K562 (cell line): ENCODE measurements at regions not wholly inside any gene's neighbourhood (a gene's known extent, or its start where the extent isn't known, plus 50 kb on each side); places are given as distances from the start of the nearest gene placed in this dataset.

ENCODE experiments used
- ATAC-seq: fragments of 200-7000 bp; cut with Tn5 transposase; 3 replicates; pipeline ENCODE4 v1.9.1; 2020; ENCODE audit warnings: moderate library complexity
- BruUV-seq: library from RNA; stranded (reverse); fragments of 400-500 nt; replicated peaks from 2 replicates; lab custom pipeline; 2021; lab: Mats Ljungman, UMichigan
- CTCF ChIA-PET: fragments of 300-600 bp; formaldehyde crosslinking; extraction: SDS; loops from one replicate; lab custom pipeline; 2021; ENCODE audit warnings: low intra/inter-chr PET ratio; lab: Yijun Ruan, JAX
- POLR2A ChIA-PET: fragments of 300-600, 350-650 bp; sonication (Branson Sonifier 250); formaldehyde crosslinking; extraction: SDS; loops from one replicate; lab custom pipeline; 2021; ENCODE audit warnings: antibody characterized with exemption, inconsistent platforms; lab: Yijun Ruan, JAX
- DNase-seq, 4 experiments: peaks; one replicate each; pipeline versions ENCODE4 v3.0.0 to v3.0.0-alpha.2; 2011 to 2018; ENCODE audit warnings: low spot score in 3 of 4, mixed read lengths in 3 of 4; ENCODE audit errors: extremely low read depth in 1 of 4
- FAIRE-seq: peaks from 2 replicates; lab custom pipeline; 2011; peaks lifted over from hg19 to GRCh38; lab: Jason Lieb, UNC
- H2AFZ ChIP-seq: 2 replicates; pipeline ENCODE4 v1.6.0; 2011; ENCODE audit warnings: low read depth, low read length, control low read depth, inconsistent platforms
- H3K27ac ChIP-seq: fragments of 200-600 bp; 3 replicates; pipeline ENCODE4 v1.8.0; 2011; ENCODE audit warnings: low read depth, mild to moderate bottlenecking, control low read depth, inconsistent platforms, low read length, moderate library complexity, mixed read lengths; ENCODE audit errors: extremely low read depth
- H3K27me3 ChIP-seq, 2 experiments: fragments of 300-600 bp in 1 of 2; 2 replicates in 1 of 2; 3 replicates in 1 of 2; pipeline versions ENCODE4 v1.6.0 to v1.8.0; 2011; ENCODE audit warnings: inconsistent platforms in 2 of 2, low read length in 2 of 2, mild to moderate bottlenecking in 1 of 2, mixed read lengths in 1 of 2, moderate library complexity in 1 of 2; ENCODE audit not compliant: control insufficient read depth in 2 of 2, insufficient read depth in 2 of 2
- H3K36me3 ChIP-seq: fragments of 300-600 bp; 3 replicates; pipeline ENCODE4 v1.8.0; 2011; ENCODE audit warnings: mild to moderate bottlenecking, low read length, inconsistent platforms; ENCODE audit not compliant: control insufficient read depth, insufficient read depth
- H3K4me1 ChIP-seq, 2 experiments: fragments of 200-600 bp in 1 of 2; replicated peaks in 1 of 2; 2 replicates in 1 of 2; 3 replicates in 1 of 2; pipeline versions ENCODE4 v1.5.1 to v1.8.0; 2011; ENCODE audit warnings: inconsistent platforms in 2 of 2, low read length in 2 of 2, mild to moderate bottlenecking in 1 of 2, mixed read lengths in 1 of 2, moderate library complexity in 1 of 2; ENCODE audit not compliant: control insufficient read depth in 2 of 2, insufficient read depth in 2 of 2
- H3K4me2 ChIP-seq: 2 replicates; pipeline ENCODE4 v1.6.1; 2011; ENCODE audit warnings: low read length, control low read depth, inconsistent platforms, mixed read lengths; ENCODE audit not compliant: insufficient read depth
- H3K4me3 ChIP-seq: fragments of 200-600 bp; sonication (generic), shearing (Covaris generic); 2 replicates; pipeline ENCODE4 v1.5.1; 2016; ENCODE audit warnings: control low read depth, inconsistent platforms
- H3K79me2 ChIP-seq: fragments of 200-600 bp; 3 replicates; pipeline ENCODE4 v1.8.0; 2011; ENCODE audit warnings: low read length, inconsistent platforms; ENCODE audit not compliant: control insufficient read depth, insufficient read depth
- H3K9ac ChIP-seq, 2 experiments: 2 replicates each; pipeline versions ENCODE4 v1.6.0 to v1.6.1; 2011; ENCODE audit warnings: low read depth in 2 of 2, low read length in 2 of 2, control low read depth in 1 of 2, inconsistent platforms in 1 of 2, mild to moderate bottlenecking in 1 of 2, mixed read lengths in 1 of 2; ENCODE audit not compliant: insufficient read depth in 1 of 2
- H3K9me1 ChIP-seq: one replicate; pipeline ENCODE4 v1.6.0; 2011; ENCODE audit warnings: inconsistent platforms, mild to moderate bottlenecking, low read length, moderate library complexity; ENCODE audit not compliant: control insufficient read depth, insufficient read depth
- H3K9me3 ChIP-seq: replicated peaks from 2 replicates; pipeline ENCODE4 v1.5.1; 2011; ENCODE audit warnings: low read depth, low read length, inconsistent platforms; ENCODE audit not compliant: control insufficient read depth, insufficient read depth
- H4K20me1 ChIP-seq: replicated peaks from 2 replicates; pipeline ENCODE4 v1.6.1; 2011; ENCODE audit warnings: low read length, inconsistent platforms, mixed read lengths; ENCODE audit not compliant: control insufficient read depth, insufficient read depth
- ZNF324 ChIP-seq: fragments of 250-450 bp; sonication (Bioruptor Pico); IDR thresholded peaks from 2 replicates; pipeline ENCODE4 v1.4.0; 2020; ENCODE audit warnings: mild to moderate bottlenecking
- WGBS: fragments of 100-300 bp; shearing (Covaris generic); methylation state at CpG from one replicate; pipeline ENCODE4 v1.1.6; 2016; ENCODE audit warnings: low coverage, mixed read lengths; ENCODE audit not compliant: insufficient coverage; ENCODE audit errors: missing lambda C conversion rate; 5-methylcytosine and 5-hydroxymethylcytosine counted together
- in situ Hi-C: fragments of 300-500 bp; cut with MboI; formaldehyde crosslinking; loops from 4 replicates; pipeline ENCODE4 v1.15.0; 2018; ENCODE audit warnings: inconsistent platforms, mixed read lengths
- intact Hi-C: fragments of 100-400 bp; cut with micrococcal nuclease; formaldehyde crosslinking; loops from 2 replicates; pipeline ENCODE4 v1.14.2; 2022
- TF ChIP-seq, protein P1 (sequence below): fragments of 450-650 bp; IDR thresholded peaks from 2 replicates; pipeline ENCODE4 v1.6.1; 2016; ENCODE audit warnings: antibody characterized with exemption
- TF ChIP-seq, protein P2 (sequence below), 3 experiments: fragments of 200-800 bp in 1 of 3; sonication (Bioruptor generic) in 1 of 3; sonication (generic) in 1 of 3; formaldehyde crosslinking in 1 of 3; IDR thresholded peaks; 2 replicates each; pipeline versions ENCODE4 v1.6.1 to v1.8.0; 2016 to 2022; ENCODE audit warnings: mild to moderate bottlenecking in 2 of 3, missing compliant biosample characterization in 2 of 3, missing genetic modification characterization in 2 of 3, missing genetic modification reagents in 1 of 3

- TF ChIP-seq, protein P1, sequence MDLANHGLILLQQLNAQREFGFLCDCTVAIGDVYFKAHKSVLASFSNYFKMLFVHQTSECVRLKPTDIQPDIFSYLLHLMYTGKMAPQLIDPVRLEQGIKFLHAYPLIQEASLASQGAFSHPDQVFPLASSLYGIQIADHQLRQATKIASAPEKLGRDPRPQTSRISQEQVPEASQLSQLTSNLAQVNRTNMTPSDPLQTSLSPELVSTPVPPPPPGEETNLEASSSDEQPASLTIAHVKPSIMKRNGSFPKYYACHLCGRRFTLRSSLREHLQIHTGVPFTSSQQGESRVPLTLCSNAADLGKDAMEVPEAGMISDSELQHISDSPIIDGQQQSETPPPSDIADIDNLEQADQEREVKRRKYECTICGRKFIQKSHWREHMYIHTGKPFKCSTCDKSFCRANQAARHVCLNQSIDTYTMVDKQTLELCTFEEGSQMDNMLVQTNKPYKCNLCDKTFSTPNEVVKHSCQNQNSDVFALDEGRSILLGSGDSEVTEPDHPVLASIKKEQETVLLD: no peak
Measured at GRCh38 chr10:88172159-88172558, 308.7 kb downstream of the PTEN start (continued).

DNA sequence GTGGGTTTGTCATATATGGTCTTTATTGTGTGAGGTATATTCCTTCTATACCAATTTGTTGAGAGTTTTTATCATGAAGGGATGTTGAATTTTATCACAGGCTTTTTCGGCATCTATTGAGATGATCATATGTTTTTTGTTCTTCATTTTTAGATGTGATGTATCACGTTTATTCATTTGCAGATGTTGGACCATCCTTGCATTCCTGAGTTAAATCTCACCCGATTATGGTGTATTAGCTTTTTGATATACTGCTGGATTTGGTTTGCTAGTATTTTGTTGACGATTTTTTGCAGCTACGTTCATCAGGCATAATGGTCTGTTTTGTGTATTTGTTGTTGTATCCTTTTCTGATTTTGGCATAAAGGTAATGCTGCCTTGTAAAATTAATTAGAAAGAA is 311.0 kb downstream of the PTEN start:
- ChIA-PET POLR2A (no interaction called here), CTCF (no interaction called here)
- H3K9ac ChIP-seq: no peak overlapping the region

More for the DNA sequence above, 311.0 kb downstream of the PTEN start:
- Histone ChIP-seq H2AFZ (no peak overlapping the region), H3K27ac (no peak overlapping the region), H3K9me3 (no peaks in the 10 kb centered on the region), H3K4me3 (no peak overlapping the region), H3K4me2 (no peak overlapping the region), H3K79me2 (no peaks in the 10 kb centered on the region), H3K4me1 (no peaks in the 10 kb centered on the region), H3K36me3 (no peaks in the 10 kb centered on the region), H3K9me1 (no peaks in the 10 kb centered on the region), H3K27me3 (no peaks in the 10 kb centered on the region), H4K20me1 (no peaks in the 10 kb centered on the region)
- intact Hi-C loops (no loop called here), in situ Hi-C loops (no loop called here)
- TF ChIP-seq ZNF324: peak; percentile 84
- TF ChIP-seq, protein P2, sequence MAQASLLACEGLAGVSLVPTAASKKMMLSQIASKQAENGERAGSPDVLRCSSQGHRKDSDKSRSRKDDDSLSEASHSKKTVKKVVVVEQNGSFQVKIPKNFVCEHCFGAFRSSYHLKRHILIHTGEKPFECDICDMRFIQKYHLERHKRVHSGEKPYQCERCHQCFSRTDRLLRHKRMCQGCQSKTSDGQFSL (CRISPR knock-in tag; IDR thresholded peaks at IDR 0.05): no peak
- TF ChIP-seq, protein P2 (tag; IDR thresholded peaks at IDR 0.05): no peak
- ATAC-seq (no peak), FAIRE-seq (no peak), DNase-seq (no peak)
- BruUV-seq: no TSS peak
- 0% methylated on average over 5 of the region's 5 CpGs for WGBS
